ENCODE measurements at regions not wholly inside any gene's neighbourhood (a gene's known extent, or its start where the extent isn't known, plus 50 kb on each side); places are given as distances from the start of the nearest gene placed in this dataset.

GRCh38 chr9:2486988-2487387 lies 134.6 kb upstream of the VLDLR start:
- H3K4me1 Mint-ChIP-seq: no peaks in the 10 kb centered on the region
- peaks cover 21% of the 10 kb centered on the region for H3K27me3 Mint-ChIP-seq
- no peaks in the 10 kb centered on the region for H3K36me3 Mint-ChIP-seq
- no peaks in the 10 kb centered on the region for H3K9me3 Mint-ChIP-seq
- H3K4me3 Mint-ChIP-seq: no peak overlapping the region
- no peak for ATAC-seq
- no peak overlapping the region for H3K27ac Mint-ChIP-seq

GRCh38 chr9:2489838-2490314 lies 131.7 kb upstream of the VLDLR start:
- Mint-ChIP-seq H3K4me1 (no peaks in the 10 kb centered on the region), H3K4me3 (no peak overlapping the region), H3K27ac (no peak overlapping the region), H3K36me3 (no peaks in the 10 kb centered on the region), H3K9me3 (no peaks in the 10 kb centered on the region), H3K27me3 (peaks cover 9% of the 10 kb centered on the region)
- no peak for ATAC-seq

DNA sequence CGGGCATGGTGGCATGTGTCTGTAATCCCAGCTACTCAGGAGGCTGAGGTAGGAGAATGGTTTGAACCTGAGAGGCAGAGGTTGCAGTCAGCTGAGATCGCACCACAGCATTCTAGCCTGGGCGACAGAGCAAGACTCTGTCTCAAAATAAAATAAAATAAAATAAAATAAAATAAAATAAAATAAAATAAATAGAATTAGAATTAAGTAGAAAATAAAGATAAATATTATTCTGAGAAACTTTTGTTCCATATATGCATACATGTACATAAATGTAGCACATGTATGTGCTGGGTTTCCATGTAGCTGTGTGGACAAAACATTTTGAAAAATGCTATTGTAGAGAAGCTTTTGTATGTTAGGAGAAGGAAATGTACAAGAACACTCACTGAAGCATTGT lies 129.4 kb upstream of the VLDLR start:
- Mint-ChIP-seq H3K4me1 (no peaks in the 10 kb centered on the region), H3K27ac (no peak overlapping the region), H3K4me3 (no peak overlapping the region), H3K9me3 (no peaks in the 10 kb centered on the region), H3K36me3 (no peaks in the 10 kb centered on the region), H3K27me3 (peaks cover 9% of the 10 kb centered on the region)
- ATAC-seq: no peak

GRCh38 chr9:2493109-2493508 lies 128.5 kb upstream of the VLDLR start:
- Mint-ChIP-seq H3K4me3 (no peak overlapping the region), H3K27ac (no peak overlapping the region), H3K9me3 (no peaks in the 10 kb centered on the region), H3K36me3 (no peaks in the 10 kb centered on the region), H3K27me3 (peaks cover 9% of the 10 kb centered on the region), H3K4me1 (no peaks in the 10 kb centered on the region)
- no peak for ATAC-seq

- no peak for ATAC-seq
- no peaks in the 10 kb centered on the region for H3K36me3 Mint-ChIP-seq
- H3K9me3 Mint-ChIP-seq: no peaks in the 10 kb centered on the region
- H3K4me1 Mint-ChIP-seq: no peaks in the 10 kb centered on the region
- H3K27me3 Mint-ChIP-seq: peaks cover 9% of the 10 kb centered on the region
- no peak overlapping the region for H3K27ac Mint-ChIP-seq
- no peak overlapping the region for H3K4me3 Mint-ChIP-seq
These were observed 128.1 kb upstream of the VLDLR start for GRCh38 chr9:2493529-2493928.

DNA sequence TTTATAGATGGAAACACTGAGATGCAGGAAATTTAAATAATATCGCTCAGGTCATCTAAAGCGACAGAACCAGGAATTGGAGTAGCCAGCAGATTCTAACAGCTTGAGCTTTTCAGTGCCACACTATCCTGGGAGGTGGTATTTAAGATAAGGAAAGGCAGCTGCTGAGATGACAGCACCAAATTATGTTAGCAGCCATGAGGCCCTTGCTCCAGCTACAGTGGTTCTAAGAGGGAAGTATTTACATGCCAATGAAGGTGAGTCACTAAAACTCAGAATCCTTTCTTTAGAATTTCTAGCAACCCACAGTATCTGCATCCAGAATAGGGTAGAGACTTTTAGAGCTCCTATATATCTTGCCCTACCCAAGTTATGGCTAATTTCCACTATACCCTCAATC lies 127.0 kb upstream of the VLDLR start:
- no peaks in the 10 kb centered on the region for H3K36me3 Mint-ChIP-seq
- peaks cover 9% of the 10 kb centered on the region for H3K27me3 Mint-ChIP-seq
- H3K4me3 Mint-ChIP-seq: no peak overlapping the region
- no peaks in the 10 kb centered on the region for H3K4me1 Mint-ChIP-seq
- ATAC-seq: no peak
- H3K27ac Mint-ChIP-seq: no peak overlapping the region
- H3K9me3 Mint-ChIP-seq: no peaks in the 10 kb centered on the region

DNA sequence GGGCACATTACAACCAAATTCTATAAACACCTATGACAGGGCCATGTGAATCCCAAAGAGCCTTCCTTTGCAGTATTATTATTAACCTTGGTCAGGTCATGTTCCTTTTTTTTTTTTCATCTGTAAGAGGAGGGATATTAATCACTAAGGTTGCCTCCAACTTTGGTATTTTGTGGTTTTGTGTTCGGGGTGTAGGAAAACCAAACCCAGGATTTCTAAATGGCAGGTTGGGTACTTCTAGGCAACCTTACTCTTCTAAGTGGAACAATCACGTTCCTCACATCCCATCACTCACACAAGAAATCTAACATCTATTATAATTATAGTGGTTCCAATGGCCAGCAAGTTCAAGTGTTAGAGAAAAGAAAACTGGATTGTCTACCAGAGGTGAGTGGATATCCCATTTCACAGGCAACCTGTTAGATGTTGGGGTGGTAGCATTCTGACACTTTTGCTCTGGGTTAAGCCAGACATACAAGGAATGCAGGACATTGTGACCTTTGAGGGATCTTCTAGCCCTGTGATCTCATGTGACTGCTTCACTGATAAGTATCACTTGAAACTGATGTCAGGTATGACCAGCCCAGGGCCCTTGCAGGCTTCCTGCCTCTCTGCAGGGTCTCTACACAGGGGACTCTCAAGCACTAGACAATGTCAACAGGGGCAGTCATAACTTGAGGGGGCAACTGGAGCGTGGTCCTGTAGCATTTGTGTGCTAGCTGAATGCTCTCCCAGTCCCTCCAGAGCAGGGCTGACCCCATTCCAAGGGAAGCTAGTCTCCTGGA lies 126.2 kb upstream of the VLDLR start:
- ATAC-seq: peak; percentile 4
- H3K27ac Mint-ChIP-seq: no peak overlapping the region
- H3K4me1 Mint-ChIP-seq: no peaks in the 10 kb centered on the region
- no peak overlapping the region for H3K4me3 Mint-ChIP-seq
- H3K9me3 Mint-ChIP-seq: no peaks in the 10 kb centered on the region
- H3K27me3 Mint-ChIP-seq: peaks cover 9% of the 10 kb centered on the region
- no peaks in the 10 kb centered on the region for H3K36me3 Mint-ChIP-seq

GRCh38 chr9:2496169-2496568 lies 125.4 kb upstream of the VLDLR start:
- Mint-ChIP-seq H3K4me1 (no peaks in the 10 kb centered on the region), H3K36me3 (no peaks in the 10 kb centered on the region), H3K27ac (no peak overlapping the region), H3K9me3 (no peaks in the 10 kb centered on the region), H3K4me3 (no peak overlapping the region), H3K27me3 (peaks cover 9% of the 10 kb centered on the region)
- peak; percentile 4 for ATAC-seq

- no peak for ATAC-seq
- Mint-ChIP-seq H3K27me3 (peaks cover 9% of the 10 kb centered on the region), H3K4me1 (no peaks in the 10 kb centered on the region), H3K27ac (no peak overlapping the region), H3K36me3 (no peaks in the 10 kb centered on the region), H3K9me3 (no peaks in the 10 kb centered on the region), H3K4me3 (no peak overlapping the region)
These were observed 124.7 kb upstream of the VLDLR start for GRCh38 chr9:2496934-2497333.

DNA sequence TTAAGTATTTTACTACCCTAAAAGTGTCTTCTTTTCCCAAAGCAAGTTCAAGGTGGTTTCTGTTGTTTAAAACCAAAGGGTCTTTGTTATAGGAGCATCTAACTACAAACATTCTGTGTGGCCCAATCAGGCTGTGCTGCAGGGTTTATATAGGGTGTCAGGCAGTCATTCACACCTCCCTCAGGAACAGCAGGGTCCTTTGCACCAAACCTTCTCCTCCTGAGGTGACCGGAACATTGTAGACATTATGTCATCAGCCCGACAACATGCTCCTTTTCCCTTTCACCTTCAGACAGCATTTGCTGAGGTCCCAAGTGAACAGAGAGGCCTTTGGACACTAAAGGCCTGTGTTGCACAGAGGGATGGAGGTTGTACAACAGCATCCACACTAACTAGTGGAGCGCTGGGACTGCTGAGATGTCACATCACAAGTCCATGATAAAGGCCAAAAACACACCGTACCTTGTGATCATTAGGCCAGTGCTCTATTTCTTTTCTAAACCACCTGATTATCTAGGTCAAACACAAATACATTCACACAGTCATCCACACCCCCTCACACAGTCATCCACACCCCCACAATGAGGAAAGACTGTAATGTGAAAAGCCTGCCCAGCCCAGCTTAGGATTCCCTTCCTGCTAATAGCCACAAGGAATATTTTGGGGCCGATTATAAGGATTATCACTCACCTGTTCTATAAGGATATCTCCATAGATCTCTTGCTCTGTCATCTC lies 123.8 kb upstream of the VLDLR start:
- Mint-ChIP-seq H3K4me1 (no peaks in the 10 kb centered on the region), H3K9me3 (no peaks in the 10 kb centered on the region), H3K4me3 (no peak overlapping the region), H3K27ac (no peak overlapping the region), H3K27me3 (peaks cover 8% of the 10 kb centered on the region), H3K36me3 (no peaks in the 10 kb centered on the region)
- ATAC-seq: no peak

DNA sequence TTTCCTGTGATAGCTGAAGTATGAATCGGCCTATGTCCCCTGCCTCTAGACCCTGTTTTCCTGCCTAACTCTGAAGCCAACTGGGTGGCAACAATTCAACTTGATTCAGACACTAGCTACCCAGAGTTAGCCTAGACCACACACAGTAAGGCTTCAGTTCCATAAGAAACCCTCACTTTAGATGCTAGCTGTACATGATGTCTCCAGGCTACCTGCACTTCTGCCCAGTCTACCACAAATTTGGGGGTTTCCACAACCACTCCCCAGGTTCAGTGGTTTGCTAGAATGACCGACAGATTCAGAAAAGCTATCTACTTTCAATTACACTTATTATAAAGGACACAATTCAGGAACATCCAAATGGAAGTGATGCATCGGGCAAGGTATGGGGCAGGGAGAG lies 119.4 kb upstream of the VLDLR start:
- no peaks in the 10 kb centered on the region for H3K9me3 Mint-ChIP-seq
- H3K4me3 Mint-ChIP-seq: no peak overlapping the region
- H3K27me3 Mint-ChIP-seq: no peaks in the 10 kb centered on the region
- no peaks in the 10 kb centered on the region for H3K4me1 Mint-ChIP-seq
- no peak for ATAC-seq
- no peak overlapping the region for H3K27ac Mint-ChIP-seq
- no peaks in the 10 kb centered on the region for H3K36me3 Mint-ChIP-seq

DNA sequence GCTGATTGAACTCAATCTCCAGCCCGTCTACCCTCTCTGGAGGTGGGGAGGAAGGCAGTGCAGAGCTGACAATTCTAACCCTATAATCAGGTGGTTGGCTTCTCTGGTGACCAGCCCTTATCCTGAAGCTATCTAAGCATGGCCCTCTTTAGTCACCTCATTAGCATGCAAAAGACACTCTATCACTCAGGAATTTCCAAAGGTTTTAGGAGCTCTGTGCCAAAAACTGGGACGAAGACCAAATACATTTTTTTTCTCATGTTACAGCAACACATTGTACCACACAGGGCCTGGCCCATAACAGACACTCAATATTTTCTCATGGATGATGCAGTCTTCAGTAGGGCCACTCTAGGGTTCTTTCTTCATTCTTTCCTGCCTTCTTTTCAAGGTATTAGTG lies 118.8 kb upstream of the VLDLR start:
- H3K27ac Mint-ChIP-seq: no peak overlapping the region
- H3K4me1 Mint-ChIP-seq: no peaks in the 10 kb centered on the region
- H3K9me3 Mint-ChIP-seq: no peaks in the 10 kb centered on the region
- no peak for ATAC-seq
- H3K4me3 Mint-ChIP-seq: no peak overlapping the region
- no peaks in the 10 kb centered on the region for H3K36me3 Mint-ChIP-seq
- no peaks in the 10 kb centered on the region for H3K27me3 Mint-ChIP-seq

- Mint-ChIP-seq H3K27ac (no peak overlapping the region), H3K36me3 (no peaks in the 10 kb centered on the region), H3K4me3 (no peak overlapping the region), H3K4me1 (no peaks in the 10 kb centered on the region), H3K9me3 (no peaks in the 10 kb centered on the region), H3K27me3 (no peaks in the 10 kb centered on the region)
- ATAC-seq: no peak
These were observed 115.3 kb upstream of the VLDLR start for GRCh38 chr9:2506321-2506720.

DNA sequence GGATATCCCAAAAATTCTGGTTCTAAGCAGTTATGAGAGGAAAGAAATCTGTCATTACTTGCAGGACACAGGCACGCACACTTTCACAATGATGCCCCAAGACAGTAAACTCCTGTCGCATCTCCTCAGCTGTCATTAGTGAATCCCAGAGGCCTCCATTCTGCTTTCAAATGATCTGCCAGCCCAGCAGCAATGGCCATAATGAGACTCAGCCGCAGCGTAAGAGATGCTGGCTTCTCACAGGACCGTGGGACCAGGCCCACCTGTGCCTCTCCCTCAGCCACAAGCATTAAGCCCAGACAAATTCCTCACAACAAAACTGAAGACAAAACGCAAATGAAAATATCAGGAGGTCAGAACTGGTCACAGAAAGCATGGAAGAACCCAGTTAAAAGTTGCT lies 98.0 kb upstream of the VLDLR start:
- H3K27me3 Mint-ChIP-seq: no peaks in the 10 kb centered on the region
- ATAC-seq: no peak
- H3K27ac Mint-ChIP-seq: no peak overlapping the region
- no peaks in the 10 kb centered on the region for H3K36me3 Mint-ChIP-seq
- H3K4me3 Mint-ChIP-seq: no peak overlapping the region
- no peaks in the 10 kb centered on the region for H3K4me1 Mint-ChIP-seq
- peaks cover 20% of the 10 kb centered on the region for H3K9me3 Mint-ChIP-seq

DNA sequence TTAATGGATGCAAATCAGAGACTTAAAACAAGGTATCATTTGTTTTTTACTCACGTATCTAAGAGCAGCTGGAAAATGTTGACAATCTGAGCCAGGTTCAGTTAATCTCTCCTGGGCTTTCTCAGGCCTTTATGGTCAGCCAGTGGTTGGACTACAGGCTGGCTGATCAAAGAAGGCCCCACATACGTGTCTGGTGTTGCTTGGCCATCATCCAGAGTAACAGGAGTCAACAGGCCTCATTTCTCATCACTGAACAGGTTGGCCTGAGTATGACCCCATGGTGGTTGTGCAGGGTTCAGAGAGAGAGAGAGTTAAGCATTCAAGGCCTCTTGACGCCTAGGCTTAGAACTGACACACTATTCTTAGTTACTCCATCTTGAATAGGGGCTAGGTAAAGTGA lies 97.0 kb upstream of the VLDLR start:
- no peak for ATAC-seq
- Mint-ChIP-seq H3K27me3 (no peaks in the 10 kb centered on the region), H3K36me3 (no peaks in the 10 kb centered on the region), H3K27ac (no peak overlapping the region), H3K9me3 (peaks cover 12% of the 10 kb centered on the region), H3K4me1 (no peaks in the 10 kb centered on the region), H3K4me3 (no peak overlapping the region)

GRCh38 chr9:2525147-2525546 lies 96.4 kb upstream of the VLDLR start:
- Mint-ChIP-seq H3K4me1 (no peaks in the 10 kb centered on the region), H3K36me3 (no peaks in the 10 kb centered on the region), H3K4me3 (no peak overlapping the region), H3K9me3 (peaks cover 9% of the 10 kb centered on the region), H3K27me3 (no peaks in the 10 kb centered on the region), H3K27ac (no peak overlapping the region)
- no peak for ATAC-seq
